ENCODE measurements at regions not wholly inside any gene's neighbourhood (a gene's known extent, or its start where the extent isn't known, plus 50 kb on each side); places are given as distances from the start of the nearest gene placed in this dataset.

GRCh38 chr6:121755485-121755884 lies 320.0 kb downstream of the GJA1 start:
- TF ChIP-seq POLR2AphosphoS5 (IDR thresholded peaks at IDR 0.05) (no peak), CTCF (IDR thresholded peaks at IDR 0.05) (no peak), EP300 (IDR thresholded peaks at IDR 0.05; ENCODE audit: low read depth) (no peak)

Data from transverse colon (tissue), 4 donors.